Stimulated activated CD8-positive, alpha-beta memory T cell treated with anti-CD3 and anti-CD28 coated beads, Interleukin-7, amount 100 ng/mL, for 24 hours (primary cell): ENCODE measurements at regions not wholly inside any gene's neighbourhood (a gene's known extent, or its start where the extent isn't known, plus 50 kb on each side); places are given as distances from the start of the nearest gene placed in this dataset.

Source experiments
- DNase-seq: peaks from one replicate; pipeline ENCODE4 v3.0.0-alpha.2; 2020; ENCODE audit warnings: low read depth

GRCh38 chr18:41540237-41540871 is 414.7 kb upstream of the PIK3C3 start:
- DNase-seq = no peak

- no peak for DNase-seq
These were observed 416.3 kb upstream of the PIK3C3 start for GRCh38 chr18:41538751-41539150.

- no peak for DNase-seq
These were observed 417.4 kb upstream of the PIK3C3 start for GRCh38 chr18:41537666-41538065.

GRCh38 chr18:41532344-41533086 is 422.5 kb upstream of the PIK3C3 start:
- DNase-seq = no peak

GRCh38 chr18:41530970-41531369 is 424.1 kb upstream of the PIK3C3 start:
- no peak for DNase-seq

- no peak for DNase-seq
These were observed 425.9 kb upstream of the PIK3C3 start for GRCh38 chr18:41529093-41529492.

GRCh38 chr18:41526054-41526453 is 429.0 kb upstream of the PIK3C3 start:
- DNase-seq = no peak

- no peak for DNase-seq
These were observed 430.2 kb upstream of the PIK3C3 start for GRCh38 chr18:41524674-41525470.

GRCh38 chr18:41517142-41517541 is 437.9 kb upstream of the PIK3C3 start:
- no peak for DNase-seq

GRCh38 chr18:41513438-41513837 is 441.6 kb upstream of the PIK3C3 start:
- DNase-seq = no peak

- no peak for DNase-seq
These were observed 450.7 kb upstream of the PIK3C3 start for GRCh38 chr18:41504316-41504715.

GRCh38 chr18:41501848-41502247 is 453.2 kb upstream of the PIK3C3 start:
- no peak for DNase-seq

- DNase-seq = no peak
These were observed 455.7 kb upstream of the PIK3C3 start for GRCh38 chr18:41499345-41499744.

GRCh38 chr18:41490861-41491260 is 464.2 kb upstream of the PIK3C3 start:
- no peak for DNase-seq

- no peak for DNase-seq
These were observed 468.5 kb upstream of the PIK3C3 start for GRCh38 chr18:41486575-41486974.

- no peak for DNase-seq
These were observed 471.0 kb upstream of the PIK3C3 start for GRCh38 chr18:41484069-41484468.

GRCh38 chr18:41482501-41482900 is 472.5 kb upstream of the PIK3C3 start:
- DNase-seq = no peak

- DNase-seq = no peak
These were observed 488.4 kb upstream of the PIK3C3 start for GRCh38 chr18:41466436-41467160.

- DNase-seq = no peak
These were observed 489.6 kb upstream of the PIK3C3 start for GRCh38 chr18:41465386-41465785.

GRCh38 chr18:41464278-41464677 is 490.8 kb upstream of the PIK3C3 start:
- no peak for DNase-seq

- DNase-seq = no peak
These were observed 492.1 kb upstream of the PIK3C3 start for GRCh38 chr18:41462946-41463345.

- no peak for DNase-seq
These were observed 493.9 kb upstream of the PIK3C3 start for GRCh38 chr18:41461114-41461513.
